GM21381 (cell line): ENCODE measurements at regions not wholly inside any gene's neighbourhood (a gene's known extent, or its start where the extent isn't known, plus 50 kb on each side); places are given as distances from the start of the nearest gene placed in this dataset.
"Not testable (repeated sequence)": the region's sequence is repeated elsewhere in the genome, so short reads cannot be mapped to it uniquely, and the experiment has no call there.

Source experiments
- ATAC-seq: cut with Tn5 transposase; IDR thresholded peaks from one replicate; pipeline ENCODE4 v1.9.1; 2021; ENCODE audit warnings: mild to moderate bottlenecking, moderate library complexity; ENCODE audit not compliant: unreplicated experiment

GRCh38 chr6:85772641-85773040 lies 130.0 kb upstream of the SYNCRIP start:
- no peak for ATAC-seq

DNA sequence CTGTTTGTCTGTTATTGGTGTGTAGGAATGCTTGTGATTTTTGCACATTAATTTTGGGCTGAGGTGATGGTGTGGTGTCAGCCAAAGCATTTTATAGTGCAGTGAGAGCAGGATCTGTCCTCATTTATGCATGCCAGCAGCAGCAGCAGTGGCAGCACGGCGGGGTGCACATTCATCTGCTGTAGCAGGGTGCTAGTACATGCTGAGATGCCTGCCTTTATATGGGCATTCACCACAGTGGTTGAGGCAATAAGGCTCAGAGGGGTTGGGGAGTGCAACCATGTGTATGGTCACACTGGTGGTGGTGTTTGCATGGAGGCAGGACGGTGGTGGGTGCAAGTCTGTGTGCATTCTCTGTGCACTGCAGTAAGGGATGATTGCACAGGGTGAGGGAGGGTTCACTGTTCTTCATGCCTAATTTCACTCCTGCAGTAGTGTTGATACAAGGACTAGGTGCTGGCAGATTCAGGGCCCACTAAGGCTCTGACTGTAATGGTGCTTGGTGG lies 129.3 kb upstream of the SYNCRIP start:
- ATAC-seq, result no peak

- ATAC-seq, result no peak
Observed at GRCh38 chr6:85771455-85771854, 128.8 kb upstream of the SYNCRIP start.

DNA sequence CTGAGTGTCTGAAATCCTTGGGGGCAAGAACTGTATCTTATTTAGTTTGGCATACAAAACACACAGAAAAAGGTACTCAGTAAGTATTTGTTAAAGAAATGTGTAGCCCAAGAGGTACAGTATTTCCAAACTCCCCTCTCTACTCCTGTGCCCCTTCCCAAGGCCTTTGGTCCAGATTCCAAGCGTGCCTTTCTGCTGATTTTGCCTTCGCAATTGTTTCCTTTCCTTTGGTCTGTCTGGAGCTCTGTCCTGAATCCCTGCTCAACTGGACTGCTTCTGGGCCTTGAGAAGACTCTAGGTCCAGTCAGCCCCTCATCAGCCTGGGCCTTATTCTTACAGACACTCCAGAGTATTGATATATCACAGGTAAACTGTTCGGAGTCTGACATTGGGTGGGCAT lies 122.2 kb upstream of the SYNCRIP start:
- ATAC-seq, result no peak

GRCh38 chr6:85756982-85757381 lies 114.3 kb upstream of the SYNCRIP start:
- ATAC-seq, result no peak

DNA sequence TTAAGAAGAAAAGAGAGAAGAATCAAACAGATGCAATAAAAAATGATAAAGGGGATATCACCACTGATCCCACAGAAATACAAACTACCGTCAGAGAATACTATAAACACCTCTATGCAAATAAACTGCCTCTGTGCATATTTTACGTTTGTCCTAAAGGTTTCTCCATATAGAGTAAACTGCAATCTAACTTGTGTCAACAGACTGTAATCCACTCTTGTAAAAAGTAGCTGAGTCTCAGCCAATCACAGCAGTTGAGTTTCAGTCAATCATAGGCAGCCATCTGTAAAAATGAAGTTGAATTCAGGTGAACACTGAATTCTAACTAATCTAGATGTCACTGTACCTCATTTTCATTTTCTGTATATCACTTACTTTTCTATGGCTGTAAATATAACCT lies 112.2 kb upstream of the SYNCRIP start:
- ATAC-seq, result no peak

GRCh38 chr6:85752602-85753001 lies 109.9 kb upstream of the SYNCRIP start:
- ATAC-seq, result no peak

- ATAC-seq, result no peak
Observed at GRCh38 chr6:85751374-85752055, 108.8 kb upstream of the SYNCRIP start.

GRCh38 chr6:85750146-85750545 lies 107.5 kb upstream of the SYNCRIP start:
- not testable (repeated sequence) for ATAC-seq

DNA sequence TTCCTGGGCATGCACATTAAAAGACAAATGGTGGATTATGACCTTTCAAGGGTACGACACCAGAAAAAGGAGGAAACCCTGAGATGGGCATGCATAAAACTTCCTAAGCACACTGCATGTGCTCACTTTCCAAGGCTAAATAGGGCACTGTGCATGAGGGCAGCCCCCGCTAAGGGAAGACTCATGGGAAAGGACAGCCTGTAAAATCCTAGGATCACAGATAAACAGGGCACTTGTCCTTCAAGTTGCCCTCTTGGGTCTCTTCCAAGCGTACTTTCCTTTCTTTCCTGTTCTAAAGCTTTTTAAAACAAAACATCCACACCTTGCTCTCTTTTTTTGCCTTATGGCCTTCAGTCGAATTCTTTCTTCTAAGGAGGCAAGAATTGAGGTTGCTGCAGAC lies 106.5 kb upstream of the SYNCRIP start:
- no peak for ATAC-seq

DNA sequence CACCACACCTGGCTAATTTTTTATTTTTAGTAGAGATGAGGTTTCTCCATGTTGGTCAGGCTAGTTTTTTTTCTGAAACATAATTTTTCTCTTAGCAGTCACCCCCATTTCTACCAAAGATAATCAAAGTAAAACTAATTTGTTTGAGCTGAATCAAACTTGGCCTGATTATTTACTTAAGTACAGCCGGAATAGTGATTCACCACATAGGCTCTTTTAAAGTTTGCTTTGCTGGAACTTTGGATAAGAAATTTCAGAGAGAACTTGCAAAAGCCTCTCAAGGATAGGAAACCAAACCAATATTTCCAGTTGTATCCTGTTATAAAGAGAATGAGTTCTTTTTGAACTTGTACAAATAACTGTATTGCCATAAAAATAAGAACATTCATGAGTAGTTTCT lies 105.0 kb upstream of the SYNCRIP start:
- ATAC-seq, result no peak

- no peak for ATAC-seq
Observed at GRCh38 chr6:85747093-85747492, 104.4 kb upstream of the SYNCRIP start.

DNA sequence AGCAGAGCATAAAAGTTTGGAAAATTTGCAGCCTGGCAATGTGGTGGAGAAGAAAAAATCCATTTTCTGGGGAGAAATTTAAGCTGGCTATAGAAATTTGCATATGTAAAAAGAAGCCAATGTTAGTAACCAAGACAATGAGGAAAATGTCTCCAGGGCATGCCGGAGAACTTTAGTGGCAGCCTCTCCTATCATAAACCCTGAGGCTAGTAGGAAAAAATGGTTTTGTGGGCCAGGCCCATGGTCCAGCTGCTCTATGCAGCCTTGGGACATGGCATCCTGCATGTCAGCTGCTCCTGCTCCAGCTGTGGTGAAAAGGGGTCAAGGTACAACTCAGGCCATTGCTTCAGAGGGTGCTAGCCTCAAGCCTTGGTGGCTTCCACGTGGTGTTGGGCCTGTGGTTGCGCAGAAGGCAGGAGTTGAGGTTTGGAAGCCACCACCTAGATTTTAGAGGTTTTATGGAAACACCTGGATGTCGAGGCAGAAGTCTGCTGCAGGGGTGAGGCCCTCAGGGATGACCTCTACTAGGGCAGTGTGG lies 101.8 kb upstream of the SYNCRIP start:
- ATAC-seq, result no peak

GRCh38 chr6:85726206-85726605 lies 83.5 kb upstream of the SYNCRIP start:
- no peak for ATAC-seq

GRCh38 chr6:85715797-85716196 lies 73.1 kb upstream of the SYNCRIP start:
- ATAC-seq, result no peak

GRCh38 chr6:85714893-85715530 lies 72.3 kb upstream of the SYNCRIP start:
- ATAC-seq, result no peak

DNA sequence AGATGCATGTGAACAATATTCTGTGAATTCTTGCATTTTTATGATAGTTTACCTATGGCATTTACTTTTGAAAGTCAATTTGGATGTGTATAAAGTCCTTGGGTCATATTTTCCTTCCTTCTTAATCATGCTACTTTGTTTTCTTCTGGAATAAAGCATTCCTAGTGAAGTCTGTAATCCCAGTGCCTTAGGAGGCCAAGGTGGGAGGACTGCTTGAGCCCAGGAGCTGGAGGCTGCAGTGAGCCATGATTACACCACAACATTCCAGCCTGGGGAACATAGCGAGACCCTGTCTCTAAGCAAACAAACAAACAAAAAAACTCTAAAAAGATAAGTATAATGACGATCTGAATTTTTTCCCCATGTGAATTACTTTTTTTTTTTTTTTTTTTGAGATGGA lies 69.7 kb upstream of the SYNCRIP start:
- no peak for ATAC-seq

GRCh38 chr6:85707515-85708145 lies 64.9 kb upstream of the SYNCRIP start:
- not testable (repeated sequence) for ATAC-seq

GRCh38 chr6:85706272-85706671 lies 63.6 kb upstream of the SYNCRIP start:
- no peak for ATAC-seq

DNA sequence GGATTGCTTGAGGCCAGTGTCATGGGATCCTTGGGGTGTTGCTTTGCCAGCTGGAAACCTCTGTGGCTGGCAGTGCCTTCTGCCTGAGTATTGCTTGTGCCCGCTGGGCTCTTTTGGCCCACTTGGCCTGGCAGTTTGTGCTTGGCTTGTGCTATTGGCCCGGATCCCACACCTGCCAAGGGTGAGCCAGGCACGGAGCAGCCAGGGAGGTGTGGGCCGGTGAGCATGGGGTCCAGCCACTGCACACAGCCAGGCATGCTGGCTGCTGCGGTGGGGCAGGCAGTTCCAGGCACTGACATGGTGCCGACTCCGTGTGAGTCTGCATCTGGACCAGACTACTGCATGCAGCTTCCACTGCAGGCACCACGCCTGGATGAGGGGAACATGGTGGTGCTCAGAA lies 62.5 kb upstream of the SYNCRIP start:
- no peak for ATAC-seq

DNA sequence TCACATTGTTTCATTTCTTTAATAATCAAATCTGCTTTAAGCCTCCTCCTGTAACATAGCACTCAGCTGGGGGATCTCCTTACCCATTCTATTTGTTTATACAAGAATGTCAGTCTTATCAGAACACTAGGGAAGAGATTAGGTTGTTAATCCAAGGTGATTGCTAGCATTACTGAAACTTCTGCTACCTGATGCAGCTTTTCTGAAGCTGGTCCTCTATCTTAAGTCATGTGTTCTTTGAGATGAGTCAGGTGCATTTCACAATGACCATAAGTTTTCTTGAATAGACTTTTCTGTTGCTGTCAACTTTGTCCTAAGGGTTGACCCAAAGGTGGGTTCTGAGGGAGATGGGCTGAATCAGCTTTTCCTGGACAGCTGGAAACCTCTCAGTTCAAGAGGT lies 60.7 kb upstream of the SYNCRIP start:
- ATAC-seq, result no peak
